ENCODE measurements at regions not wholly inside any gene's neighbourhood (a gene's known extent, or its start where the extent isn't known, plus 50 kb on each side); places are given as distances from the start of the nearest gene placed in this dataset.

- FAIRE-seq (no peak), DNase-seq (ENCODE audit: low read depth in 1 of 2, low spot score in 1 of 2) (no peak), ATAC-seq (no peak)
- TF ChIP-seq, protein P1, sequence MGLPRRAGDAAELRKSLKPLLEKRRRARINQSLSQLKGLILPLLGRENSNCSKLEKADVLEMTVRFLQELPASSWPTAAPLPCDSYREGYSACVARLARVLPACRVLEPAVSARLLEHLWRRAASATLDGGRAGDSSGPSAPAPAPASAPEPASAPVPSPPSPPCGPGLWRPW (IDR thresholded peaks at IDR 0.05), result no peak
- TF ChIP-seq ZNF302 (CRISPR knock-in tag; IDR thresholded peaks at IDR 0.05), result no peak
- TF ChIP-seq NFE2L2 (conservative IDR thresholded peaks at IDR 0.05; ENCODE audit: low read length), result no peak
- TF ChIP-seq CBX2 (IDR thresholded peaks at IDR 0.05; ENCODE audit: borderline replicate concordance, low read depth), result no peak
- TF ChIP-seq, protein P2, sequence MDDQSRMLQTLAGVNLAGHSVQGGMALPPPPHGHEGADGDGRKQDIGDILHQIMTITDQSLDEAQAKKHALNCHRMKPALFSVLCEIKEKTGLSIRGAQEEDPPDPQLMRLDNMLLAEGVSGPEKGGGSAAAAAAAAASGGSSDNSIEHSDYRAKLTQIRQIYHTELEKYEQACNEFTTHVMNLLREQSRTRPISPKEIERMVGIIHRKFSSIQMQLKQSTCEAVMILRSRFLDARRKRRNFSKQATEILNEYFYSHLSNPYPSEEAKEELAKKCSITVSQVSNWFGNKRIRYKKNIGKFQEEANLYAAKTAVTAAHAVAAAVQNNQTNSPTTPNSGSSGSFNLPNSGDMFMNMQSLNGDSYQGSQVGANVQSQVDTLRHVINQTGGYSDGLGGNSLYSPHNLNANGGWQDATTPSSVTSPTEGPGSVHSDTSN (IDR thresholded peaks at IDR 0.05), result no peak
- TF ChIP-seq, protein P3, sequence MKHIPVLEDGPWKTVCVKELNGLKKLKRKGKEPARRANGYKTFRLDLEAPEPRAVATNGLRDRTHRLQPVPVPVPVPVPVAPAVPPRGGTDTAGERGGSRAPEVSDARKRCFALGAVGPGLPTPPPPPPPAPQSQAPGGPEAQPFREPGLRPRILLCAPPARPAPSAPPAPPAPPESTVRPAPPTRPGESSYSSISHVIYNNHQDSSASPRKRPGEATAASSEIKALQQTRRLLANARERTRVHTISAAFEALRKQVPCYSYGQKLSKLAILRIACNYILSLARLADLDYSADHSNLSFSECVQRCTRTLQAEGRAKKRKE (CRISPR knock-in tag; IDR thresholded peaks at IDR 0.05; ENCODE audit: low read depth), result no peak
- H3K4me2 ChIP-seq, result no peak overlapping the region
- no peaks in the 10 kb centered on the region for H3K9me3 ChIP-seq
- H3K4me3 ChIP-seq, result no peak overlapping the region
- H3K4me1 ChIP-seq, result no peaks in the 10 kb centered on the region
- ChIA-PET POLR2A (no interaction called here), CTCF (no interaction called here)
- 52% methylated on average over 2 of the region's 2 CpGs for WGBS (ENCODE audit: missing lambda C conversion rate)
- H3K27ac ChIP-seq, result no peak overlapping the region
Measured at GRCh38 chr15:35720984-35721383, 175.0 kb upstream of the DPH6 start.

- TF ChIP-seq ZFP36 (IDR thresholded peaks at IDR 0.05; ENCODE audit: borderline replicate concordance, partially characterized antibody), result no peak
- TF ChIP-seq RCOR1 (IDR thresholded peaks at IDR 0.05; ENCODE audit: low read depth, low read length), result no peak
- TF ChIP-seq FOSL2 (IDR thresholded peaks at IDR 0.05), result no peak
- TF ChIP-seq FOSL2 (CRISPR knock-in tag; IDR thresholded peaks at IDR 0.05), result no peak
- no peak for TF ChIP-seq JUN (IDR thresholded peaks at IDR 0.05)
- TF ChIP-seq ZNF302 (CRISPR knock-in tag; IDR thresholded peaks at IDR 0.05), result no peak
- TF ChIP-seq HOXA7 (CRISPR knock-in tag; IDR thresholded peaks at IDR 0.05), result no peak
- no peak for TF ChIP-seq EP300 (IDR thresholded peaks at IDR 0.05)
- no peak for TF ChIP-seq CBX8 (IDR thresholded peaks at IDR 0.05)
- TF ChIP-seq MYC (IDR thresholded peaks at IDR 0.05; ENCODE audit: borderline replicate concordance, low read length), result no peak
- TF ChIP-seq CHD2 (IDR thresholded peaks at IDR 0.05; ENCODE audit: low read length, partially characterized antibody), result no peak
- H3K9me3 ChIP-seq, result no peaks in the 10 kb centered on the region
- no peak overlapping the region for H3K4me2 ChIP-seq
- ChIA-PET CTCF (no interaction called here), POLR2A (no interaction called here)
- FAIRE-seq (no peak), DNase-seq (ENCODE audit: low read depth in 1 of 2, low spot score in 1 of 2) (no peak), ATAC-seq (no peak)
- H3K4me3 ChIP-seq, result no peak overlapping the region
- no peaks in the 10 kb centered on the region for H3K4me1 ChIP-seq
- 76% methylated on average over 3 of the region's 4 CpGs for WGBS (ENCODE audit: missing lambda C conversion rate)
- no peak overlapping the region for H3K27ac ChIP-seq
Measured at GRCh38 chr15:35721751-35722150, 175.8 kb upstream of the DPH6 start.

DNA sequence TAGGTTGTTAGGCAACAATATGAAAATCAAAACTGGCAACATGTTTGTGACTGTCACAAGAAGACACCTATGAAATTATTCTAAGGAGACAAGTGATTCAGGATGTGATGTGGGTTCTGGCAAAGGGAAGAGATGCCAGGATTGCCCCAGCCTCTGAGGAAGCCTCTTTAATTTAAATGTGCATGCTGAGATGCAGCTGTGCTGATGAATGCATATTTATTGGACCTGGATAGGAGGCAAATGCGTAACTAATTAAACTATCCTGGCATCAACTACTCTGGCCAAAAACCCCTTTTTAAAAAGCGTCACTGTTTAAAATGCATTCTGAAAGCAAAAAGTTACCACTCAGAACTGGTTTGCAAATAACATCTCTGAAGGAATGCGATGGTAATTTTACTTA lies 176.5 kb upstream of the DPH6 start:
- Histone ChIP-seq H3K4me1 (no peaks in the 10 kb centered on the region), H3K4me3 (no peak overlapping the region), H3K9me3 (no peaks in the 10 kb centered on the region), H3K27ac (no peak overlapping the region), H3K4me2 (no peak overlapping the region)
- DNase-seq (ENCODE audit: low read depth in 1 of 2, low spot score in 1 of 2), result no peak
- POLR2A ChIA-PET, result no interaction called here
- CTCF ChIA-PET, result no interaction called here
- no peak for ATAC-seq
- no peak for FAIRE-seq
- no peak for TF ChIP-seq ZNF302 (CRISPR knock-in tag; IDR thresholded peaks at IDR 0.05)
- TF ChIP-seq CHD2 (IDR thresholded peaks at IDR 0.05; ENCODE audit: low read length, partially characterized antibody), result no peak
- no peak for TF ChIP-seq MYC (IDR thresholded peaks at IDR 0.05; ENCODE audit: borderline replicate concordance, low read length)
- TF ChIP-seq ZFP36 (IDR thresholded peaks at IDR 0.05; ENCODE audit: borderline replicate concordance, partially characterized antibody), result no peak
- TF ChIP-seq BHLHE40 (IDR thresholded peaks at IDR 0.05; ENCODE audit: low read depth, low read length), result no peak
- TF ChIP-seq NFE2L2 (conservative IDR thresholded peaks at IDR 0.05; ENCODE audit: low read length), result no peak
- 86% methylated on average over 3 of the region's 3 CpGs for WGBS (ENCODE audit: missing lambda C conversion rate)

GRCh38 chr15:35723120-35723847 lies 177.3 kb upstream of the DPH6 start:
- FAIRE-seq (no peak), DNase-seq (ENCODE audit: low read depth in 1 of 2, low spot score in 1 of 2) (no peak), ATAC-seq (no peak)
- Histone ChIP-seq H3K4me1 (no peaks in the 10 kb centered on the region), H3K9me3 (no peaks in the 10 kb centered on the region), H3K4me3 (no peak overlapping the region), H3K27ac (no peak overlapping the region), H3K4me2 (no peak overlapping the region)
- 2% methylated on average over 4 of the region's 5 CpGs for WGBS (ENCODE audit: missing lambda C conversion rate)
- no peak for TF ChIP-seq KDM5A (IDR thresholded peaks at IDR 0.05)
- TF ChIP-seq MAX (IDR thresholded peaks at IDR 0.05), result no peak
- no peak for TF ChIP-seq NR3C1 (IDR thresholded peaks at IDR 0.05)
- no peak for TF ChIP-seq JUN (IDR thresholded peaks at IDR 0.05)
- TF ChIP-seq CHD2 (IDR thresholded peaks at IDR 0.05; ENCODE audit: low read length, partially characterized antibody), result no peak
- no peak for TF ChIP-seq EHMT2 (IDR thresholded peaks at IDR 0.05; ENCODE audit: low read depth)
- TF ChIP-seq, protein P2 (IDR thresholded peaks at IDR 0.05), result no peak
- no peak for TF ChIP-seq E2F6 (IDR thresholded peaks at IDR 0.05; ENCODE audit: borderline replicate concordance, low read depth)
- TF ChIP-seq MAFK (IDR thresholded peaks at IDR 0.05; ENCODE audit: partially characterized antibody), result no peak
- no peak for TF ChIP-seq TFCP2L1 (CRISPR knock-in tag; IDR thresholded peaks at IDR 0.05)
- no peak for TF ChIP-seq EHF (CRISPR knock-in tag; IDR thresholded peaks at IDR 0.05)
- CTCF ChIA-PET, result no interaction called here
- POLR2A ChIA-PET, result no interaction called here
